ENCODE measurements at regions not wholly inside any gene's neighbourhood (a gene's known extent, or its start where the extent isn't known, plus 50 kb on each side); places are given as distances from the start of the nearest gene placed in this dataset.
"Not testable (repeated sequence)": the region's sequence is repeated elsewhere in the genome, so short reads cannot be mapped to it uniquely, and the experiment has no call there.

- Histone ChIP-seq H3K27ac (replicated peaks) (no peak overlapping the region), H3K4me3 (replicated peaks; ENCODE audit: insufficient read depth, low read length) (no peak overlapping the region), H3K27me3 (ENCODE audit: insufficient read depth, poor library complexity, severe bottlenecking) (no peaks in the 10 kb centered on the region)
- DNase-seq (ENCODE audit: low read depth in 1 of 2, low spot score in 1 of 2) = no peak
- TF ChIP-seq SPI1 (IDR thresholded peaks at IDR 0.05; ENCODE audit: borderline replicate concordance, low read depth) (no peak), GABPA (IDR thresholded peaks at IDR 0.05; ENCODE audit: low read depth) (no peak), POLR2AphosphoS5 (IDR thresholded peaks at IDR 0.05; ENCODE audit: low read depth) (no peak), REST (IDR thresholded peaks at IDR 0.05; ENCODE audit: insufficient replicate concordance, low read depth) (no peak), CTCF (IDR thresholded peaks at IDR 0.05; ENCODE audit: insufficient read depth, low read length) (no peak)
Measured at GRCh38 chrX:142266417-142266816, 61.3 kb upstream of the MAGEC2 start.

GRCh38 chrX:142265549-142265948, 60.5 kb upstream of the MAGEC2 start:
- not testable (repeated sequence) for H3K4me3 ChIP-seq (replicated peaks; ENCODE audit: insufficient read depth, low read length); H3K27ac ChIP-seq (replicated peaks); DNase-seq (ENCODE audit: low read depth in 1 of 2, low spot score in 1 of 2); H3K27me3 ChIP-seq (ENCODE audit: insufficient read depth, poor library complexity, severe bottlenecking)

- no peak overlapping the region for H3K4me3 ChIP-seq (replicated peaks; ENCODE audit: insufficient read depth, low read length)
- no peaks in the 10 kb centered on the region for H3K27me3 ChIP-seq (ENCODE audit: insufficient read depth, poor library complexity, severe bottlenecking)
- no peak for DNase-seq (ENCODE audit: low read depth in 1 of 2, low spot score in 1 of 2)
- no peak overlapping the region for H3K27ac ChIP-seq (replicated peaks)
- no peak for TF ChIP-seq GABPA (IDR thresholded peaks at IDR 0.05; ENCODE audit: low read depth)
- TF ChIP-seq CTCF (IDR thresholded peaks at IDR 0.05; ENCODE audit: insufficient read depth, low read length) = no peak
- no peak for TF ChIP-seq POLR2AphosphoS5 (IDR thresholded peaks at IDR 0.05; ENCODE audit: low read depth)
- TF ChIP-seq REST (IDR thresholded peaks at IDR 0.05; ENCODE audit: insufficient replicate concordance, low read depth) = no peak
- no peak for TF ChIP-seq SPI1 (IDR thresholded peaks at IDR 0.05; ENCODE audit: borderline replicate concordance, low read depth)
Measured at GRCh38 chrX:142256935-142257334, 51.8 kb upstream of the MAGEC2 start.

Measured in HL-60 (cell line).